ENCODE measurements at regions not wholly inside any gene's neighbourhood (a gene's known extent, or its start where the extent isn't known, plus 50 kb on each side); places are given as distances from the start of the nearest gene placed in this dataset.

DNA sequence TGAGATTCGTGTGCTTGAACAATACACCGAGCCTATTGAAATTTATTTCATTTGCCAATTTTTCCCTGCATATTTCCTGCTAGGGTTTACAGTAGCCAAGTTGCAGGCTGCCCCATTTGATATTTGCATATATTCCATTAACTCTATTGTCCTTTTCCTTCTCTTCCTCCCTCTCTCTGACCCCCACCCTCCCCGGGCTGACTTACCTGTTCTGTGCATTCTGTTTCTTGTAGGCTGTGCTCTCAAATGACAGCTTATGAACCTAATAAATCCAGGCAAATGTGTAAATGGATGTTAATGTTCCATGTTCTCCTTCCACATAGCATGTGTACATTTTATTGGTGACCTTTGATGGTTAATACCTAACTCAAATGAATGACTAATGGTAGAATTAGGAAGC is 1169.2 kb upstream of the WWC1 start (continued):
- no peak for TF ChIP-seq MEF2B (IDR thresholded peaks at IDR 0.05; ENCODE audit: partially characterized antibody, poor library complexity, severe bottlenecking)
- TF ChIP-seq TCF3 (IDR thresholded peaks at IDR 0.05; ENCODE audit: borderline replicate concordance, insufficient read depth, low read depth, low read length) = no peak
- TF ChIP-seq, protein P1, sequence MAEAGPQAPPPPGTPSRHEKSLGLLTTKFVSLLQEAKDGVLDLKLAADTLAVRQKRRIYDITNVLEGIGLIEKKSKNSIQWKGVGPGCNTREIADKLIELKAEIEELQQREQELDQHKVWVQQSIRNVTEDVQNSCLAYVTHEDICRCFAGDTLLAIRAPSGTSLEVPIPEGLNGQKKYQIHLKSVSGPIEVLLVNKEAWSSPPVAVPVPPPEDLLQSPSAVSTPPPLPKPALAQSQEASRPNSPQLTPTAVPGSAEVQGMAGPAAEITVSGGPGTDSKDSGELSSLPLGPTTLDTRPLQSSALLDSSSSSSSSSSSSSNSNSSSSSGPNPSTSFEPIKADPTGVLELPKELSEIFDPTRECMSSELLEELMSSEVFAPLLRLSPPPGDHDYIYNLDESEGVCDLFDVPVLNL (IDR thresholded peaks at IDR 0.05; ENCODE audit: low read depth, low read length) = no peak
- TF ChIP-seq, protein P2, sequence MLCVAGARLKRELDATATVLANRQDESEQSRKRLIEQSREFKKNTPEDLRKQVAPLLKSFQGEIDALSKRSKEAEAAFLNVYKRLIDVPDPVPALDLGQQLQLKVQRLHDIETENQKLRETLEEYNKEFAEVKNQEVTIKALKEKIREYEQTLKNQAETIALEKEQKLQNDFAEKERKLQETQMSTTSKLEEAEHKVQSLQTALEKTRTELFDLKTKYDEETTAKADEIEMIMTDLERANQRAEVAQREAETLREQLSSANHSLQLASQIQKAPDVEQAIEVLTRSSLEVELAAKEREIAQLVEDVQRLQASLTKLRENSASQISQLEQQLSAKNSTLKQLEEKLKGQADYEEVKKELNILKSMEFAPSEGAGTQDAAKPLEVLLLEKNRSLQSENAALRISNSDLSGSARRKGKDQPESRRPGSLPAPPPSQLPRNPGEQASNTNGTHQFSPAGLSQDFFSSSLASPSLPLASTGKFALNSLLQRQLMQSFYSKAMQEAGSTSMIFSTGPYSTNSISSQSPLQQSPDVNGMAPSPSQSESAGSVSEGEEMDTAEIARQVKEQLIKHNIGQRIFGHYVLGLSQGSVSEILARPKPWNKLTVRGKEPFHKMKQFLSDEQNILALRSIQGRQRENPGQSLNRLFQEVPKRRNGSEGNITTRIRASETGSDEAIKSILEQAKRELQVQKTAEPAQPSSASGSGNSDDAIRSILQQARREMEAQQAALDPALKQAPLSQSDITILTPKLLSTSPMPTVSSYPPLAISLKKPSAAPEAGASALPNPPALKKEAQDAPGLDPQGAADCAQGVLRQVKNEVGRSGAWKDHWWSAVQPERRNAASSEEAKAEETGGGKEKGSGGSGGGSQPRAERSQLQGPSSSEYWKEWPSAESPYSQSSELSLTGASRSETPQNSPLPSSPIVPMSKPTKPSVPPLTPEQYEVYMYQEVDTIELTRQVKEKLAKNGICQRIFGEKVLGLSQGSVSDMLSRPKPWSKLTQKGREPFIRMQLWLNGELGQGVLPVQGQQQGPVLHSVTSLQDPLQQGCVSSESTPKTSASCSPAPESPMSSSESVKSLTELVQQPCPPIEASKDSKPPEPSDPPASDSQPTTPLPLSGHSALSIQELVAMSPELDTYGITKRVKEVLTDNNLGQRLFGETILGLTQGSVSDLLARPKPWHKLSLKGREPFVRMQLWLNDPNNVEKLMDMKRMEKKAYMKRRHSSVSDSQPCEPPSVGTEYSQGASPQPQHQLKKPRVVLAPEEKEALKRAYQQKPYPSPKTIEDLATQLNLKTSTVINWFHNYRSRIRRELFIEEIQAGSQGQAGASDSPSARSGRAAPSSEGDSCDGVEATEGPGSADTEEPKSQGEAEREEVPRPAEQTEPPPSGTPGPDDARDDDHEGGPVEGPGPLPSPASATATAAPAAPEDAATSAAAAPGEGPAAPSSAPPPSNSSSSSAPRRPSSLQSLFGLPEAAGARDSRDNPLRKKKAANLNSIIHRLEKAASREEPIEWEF (IDR thresholded peaks at IDR 0.05; ENCODE audit: insufficient replicate concordance, low read depth, low read length) = no peak
- no peak for TF ChIP-seq JUNB (IDR thresholded peaks at IDR 0.05)

DNA sequence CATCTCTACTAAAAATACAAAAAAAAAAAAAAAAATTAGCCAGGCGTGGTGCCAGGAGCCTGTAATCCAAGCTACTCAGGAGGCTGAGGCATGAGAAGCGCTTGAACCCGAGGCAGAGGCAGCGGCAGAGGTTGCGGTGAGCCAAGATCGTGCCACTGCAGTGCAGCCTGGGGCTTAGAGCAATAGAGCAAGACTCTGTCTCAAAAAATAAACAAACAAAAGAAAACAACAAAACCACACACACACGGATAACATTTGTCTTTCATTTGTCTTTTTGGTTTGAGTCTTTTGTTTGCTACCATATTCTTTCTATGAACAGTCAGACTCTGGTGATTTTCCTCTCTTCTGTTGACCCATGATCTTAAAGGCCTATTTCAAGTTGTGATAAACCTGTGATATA is 1168.3 kb upstream of the WWC1 start:
- intact Hi-C loops (cut with micrococcal nuclease; ENCODE audit: unreplicated experiment) = no loop called here
- Histone ChIP-seq H3K4me1 (ENCODE audit: control insufficient read depth, insufficient read depth, low read length) (no peaks in the 10 kb centered on the region), H3K9ac (ENCODE audit: control insufficient read depth, insufficient read depth, low read length) (no peak overlapping the region), H3K27me3 (replicated peaks in 1 of 2; ENCODE audit: control insufficient read depth in 2 of 2, insufficient read depth in 2 of 2, low read length in 1 of 2) (no peaks in the 10 kb centered on the region; a peak in 1 of 4 replicates), H3K9me3 (replicated peaks; ENCODE audit: control insufficient read depth, insufficient read depth, low read length) (no peaks in the 10 kb centered on the region), H2AFZ (ENCODE audit: control insufficient read depth, low read depth, low read length) (no peak overlapping the region), H3K27ac (ENCODE audit: control insufficient read depth, insufficient read depth) (no peak overlapping the region), H3K4me3 (no peak overlapping the region), H3K4me2 (ENCODE audit: control insufficient read depth, insufficient read depth) (no peak overlapping the region), H4K20me1 (ENCODE audit: control insufficient read depth, insufficient read depth) (no peaks in the 10 kb centered on the region), H3K36me3 (ENCODE audit: control insufficient read depth in 2 of 2, insufficient read depth in 2 of 2, low read length in 1 of 2) (no peaks in the 10 kb centered on the region), H3K79me2 (ENCODE audit: control insufficient read depth, insufficient read depth, low read length) (no peaks in the 10 kb centered on the region)
- no TSS peak for BruUV-seq (replicated peaks)
- SMC1A ChIA-PET (ENCODE audit: uncharacterized antibody, unreplicated experiment) = no interaction called here
- FAIRE-seq (no peak), DNase-seq (ENCODE audit: low read depth, low spot score) (no peak), ATAC-seq (no peak)
- CTCF ChIA-PET = no interaction called here
- in situ Hi-C loops (cut with MboI) = no loop called here
- RAD21 ChIA-PET (ENCODE audit: unreplicated experiment) = no interaction called here
- POLR2A ChIA-PET = no interaction called here
- 33% methylated on average over 7 of the region's 7 CpGs for WGBS (ENCODE audit: insufficient coverage, insufficient replicate concordance, low lambda C conversion rate, missing lambda C conversion rate)
- TF ChIP-seq CBX5 (IDR thresholded peaks at IDR 0.05; ENCODE audit: low read depth) (no peak), MXI1 (IDR thresholded peaks at IDR 0.05; ENCODE audit: low read depth, low read length) (no peak), PAX5 (IDR thresholded peaks at IDR 0.05; ENCODE audit: borderline replicate concordance, low read depth, low read length) (no peak), SUZ12 (IDR thresholded peaks at IDR 0.05; ENCODE audit: unreplicated experiment) (no peak), RUNX3 (IDR thresholded peaks at IDR 0.05; ENCODE audit: low read length) (no peak), MTA3 (IDR thresholded peaks at IDR 0.05; ENCODE audit: borderline replicate concordance, low read length) (no peak), KLF5 (IDR thresholded peaks at IDR 0.05; ENCODE audit: partially characterized antibody) (no peak)

Data from GM12878 (cell line).